B cell (primary cell): ENCODE measurements at regions not wholly inside any gene's neighbourhood (a gene's known extent, or its start where the extent isn't known, plus 50 kb on each side); places are given as distances from the start of the nearest gene placed in this dataset.

Source experiments
- ATAC-seq: fragments of 200-7000 bp; cut with Tn5 transposase; one replicate; pipeline ENCODE4 v1.10.0; 2021; ENCODE audit warnings: low read depth, mild to moderate bottlenecking, moderate number of reproducible peaks, moderate library complexity
- CTCF ChIA-PET: fragments of 350-600 bp; sonication (Branson Sonifier 250); formaldehyde crosslinking; loops from one replicate; lab custom pipeline; 2021; ENCODE audit warnings: antibody characterized with exemption, inconsistent platforms; lab: Charles Lee
- POLR2A ChIA-PET: fragments of 350-600 bp; sonication (Branson Sonifier 250); formaldehyde crosslinking; loops from one replicate; lab custom pipeline; 2021; ENCODE audit warnings: antibody characterized with exemption; lab: Charles Lee
- DNase-seq: peaks from one replicate; pipeline ENCODE4 v3.0.0; 2013
- H2AFZ ChIP-seq: 2 replicates; pipeline ENCODE4 v1.6.1; 2012; ENCODE audit warnings: mild to moderate bottlenecking, low read depth, low read length; ENCODE audit not compliant: insufficient read depth, poor library complexity, severe bottlenecking
- H3K27ac ChIP-seq, 2 donors: 1 replicate in 1 of 2; 2 replicates in 1 of 2; pipeline ENCODE4 v1.5.1; 2012 to 2013; ENCODE audit warnings: low read length in 2 of 2, mild to moderate bottlenecking in 2 of 2, moderate library complexity in 1 of 2
- H3K27me3 ChIP-seq, 4 experiments: fragments of 200-600 bp in 1 of 4; sonication (generic) in 1 of 4; replicated peaks in 1 of 4; 1 replicate in 2 of 4; 2 replicates in 2 of 4; pipeline versions ENCODE4 v1.6.1 to v1.7.0; 2013 to 2016; ENCODE audit warnings: low read length in 3 of 4, mild to moderate bottlenecking in 2 of 4, mixed read lengths in 1 of 4, moderate library complexity in 1 of 4; ENCODE audit not compliant: insufficient read depth in 4 of 4, control insufficient read depth in 3 of 4; ENCODE audit errors: control extremely low read depth in 1 of 4
- H3K36me3 ChIP-seq, 2 experiments: replicated peaks in 1 of 2; 1 replicate in 1 of 2; 2 replicates in 1 of 2; pipeline versions ENCODE4 v1.6.1 to v1.7.1; 2013; ENCODE audit warnings: low read length in 1 of 2; ENCODE audit not compliant: insufficient read depth in 2 of 2, control insufficient read depth in 1 of 2; ENCODE audit errors: control extremely low read depth in 1 of 2, extremely low read depth in 1 of 2
- H3K4me1 ChIP-seq, 2 donors: fragments of 200-600 bp in 1 of 2; sonication (generic) in 1 of 2; 1 replicate in 1 of 2; 2 replicates in 1 of 2; pipeline versions ENCODE4 v1.5.1 to v1.6.1; 2013 to 2017; ENCODE audit warnings: low read length in 2 of 2; ENCODE audit not compliant: control insufficient read depth in 2 of 2, insufficient read depth in 2 of 2
- H3K4me2 ChIP-seq: replicated peaks from 2 replicates; pipeline ENCODE3; 2012; ENCODE audit warnings: mild to moderate bottlenecking, low read depth, low read length; ENCODE audit not compliant: poor library complexity, severe bottlenecking
- H3K4me3 ChIP-seq, 5 experiments: fragments of 200-600 bp in 1 of 5; sonication (generic) in 1 of 5; 1 replicate in 3 of 5; 2 replicates in 2 of 5; pipeline versions ENCODE4 v1.5.1 to v1.7.0; 2011 to 2016; ENCODE audit warnings: low read length in 4 of 5, mild to moderate bottlenecking in 4 of 5, low read depth in 2 of 5, control low read depth in 1 of 5, moderate library complexity in 1 of 5; ENCODE audit not compliant: insufficient read depth in 1 of 5; ENCODE audit errors: control extremely low read depth in 1 of 5, extremely low read depth in 1 of 5
- H3K79me2 ChIP-seq: fragments of 200-600 bp; sonication (generic); one replicate; pipeline ENCODE4 v1.6.0; 2016; ENCODE audit warnings: low read length; ENCODE audit not compliant: control insufficient read depth, insufficient read depth
- H3K9ac ChIP-seq: fragments of 200-600 bp; sonication (generic); 2 replicates; pipeline ENCODE4 v1.6.1; 2017; ENCODE audit warnings: mild to moderate bottlenecking, low read length, moderate library complexity
- H3K9me3 ChIP-seq, 3 donors: one replicate each; pipeline versions ENCODE4 v1.6.1 to v1.7.1; 2013; ENCODE audit warnings: low read length in 2 of 3; ENCODE audit not compliant: control insufficient read depth in 2 of 3, insufficient read depth in 1 of 3; ENCODE audit errors: control extremely low read depth in 1 of 3
- H4K20me1 ChIP-seq: 2 replicates; pipeline ENCODE4 v1.6.0; 2012; ENCODE audit warnings: mild to moderate bottlenecking, low read length; ENCODE audit not compliant: insufficient read depth, control insufficient read depth, poor library complexity, severe bottlenecking
- H3K27ac Mint-ChIP-seq: one replicate; pipeline ENCODE4 v1.8.0; 2021; ENCODE audit warnings: mixed read lengths
- H3K27me3 Mint-ChIP-seq: one replicate; pipeline ENCODE4 v1.8.0; 2021; ENCODE audit warnings: mixed read lengths
- H3K4me1 Mint-ChIP-seq: one replicate; pipeline ENCODE4 v1.8.0; 2021; ENCODE audit warnings: mixed read lengths
- H3K4me3 Mint-ChIP-seq: one replicate; pipeline ENCODE4 v1.8.0; 2021; ENCODE audit warnings: mixed read lengths
- H3K9me3 Mint-ChIP-seq: one replicate; pipeline ENCODE4 v1.8.0; 2022; ENCODE audit warnings: mixed read lengths; ENCODE audit not compliant: insufficient read depth
- EZH2 ChIP-seq: IDR thresholded peaks from 2 replicates; pipeline ENCODE4 v1.6.1; 2012; ENCODE audit warnings: borderline replicate concordance, low read depth, mild to moderate bottlenecking, moderate library complexity, low read length; ENCODE audit not compliant: insufficient read depth, poor library complexity, severe bottlenecking
- WGBS: methylation state at CpG from one replicate; pipeline ENCODE4 v1.1.5; 2013; ENCODE audit warnings: missing lambda C conversion rate; ENCODE audit not compliant: insufficient coverage; 5-methylcytosine and 5-hydroxymethylcytosine counted together
- intact Hi-C: fragments of 100-400 bp; cut with micrococcal nuclease; formaldehyde crosslinking; loops from one replicate; pipeline ENCODE4 v1.10.0; 2022
- TF ChIP-seq, protein P1 (sequence below): fragments of 200-600 bp; IDR thresholded peaks from one replicate; pipeline ENCODE4 v1.8.0; 2022; ENCODE audit warnings: antibody characterized with exemption, mild to moderate bottlenecking

DNA sequence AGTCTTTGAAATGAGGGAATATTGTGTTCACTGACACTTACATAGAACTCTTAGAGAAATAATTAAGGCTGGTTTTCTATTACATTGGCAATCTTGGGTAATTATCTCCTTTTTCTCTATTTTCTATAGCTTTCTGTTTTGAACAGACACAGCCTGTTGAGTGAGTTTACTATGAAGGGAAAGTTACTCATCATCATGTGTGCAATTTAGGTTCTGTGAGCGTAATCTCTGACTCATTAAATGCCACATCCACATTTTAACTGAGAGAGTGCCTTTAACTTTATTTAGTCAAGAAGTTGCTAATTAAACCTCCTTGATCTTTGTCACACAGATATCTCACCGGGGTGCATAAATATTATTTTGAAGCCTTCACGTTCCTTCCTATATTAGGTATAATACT, 174.0 kb upstream of the SLC8A1 start:
- WGBS = no CpG with 5 or more reads among the region's 3 CpGs
- DNase-seq (no peak), ATAC-seq (no peak)
- intact Hi-C loops = no loop called here
- Histone ChIP-seq H3K27me3 (no peaks in the 10 kb centered on the region), H3K27ac (no peak overlapping the region), H3K4me1 (no peaks in the 10 kb centered on the region), H2AFZ (no peak overlapping the region), H3K4me2 (no peak overlapping the region), H4K20me1 (no peaks in the 10 kb centered on the region), H3K9me3 (no peaks in the 10 kb centered on the region), H3K9ac (no peak overlapping the region), H3K4me3 (no peak overlapping the region), H3K79me2 (no peaks in the 10 kb centered on the region), H3K36me3 (no peaks in the 10 kb centered on the region)
- no peaks in the 10 kb centered on the region for H3K4me1 Mint-ChIP-seq
- no peak overlapping the region for H3K4me3 Mint-ChIP-seq
- POLR2A ChIA-PET = no interaction called here
- H3K27ac Mint-ChIP-seq = no peak overlapping the region
- CTCF ChIA-PET = interaction anchor here (0.6 kb wide), 1 partner anchor 114 kb away, joined by 5 read pairs; no protein-coding TSS in a partner anchor
- no peaks in the 10 kb centered on the region for H3K27me3 Mint-ChIP-seq
- TF ChIP-seq, protein P1, sequence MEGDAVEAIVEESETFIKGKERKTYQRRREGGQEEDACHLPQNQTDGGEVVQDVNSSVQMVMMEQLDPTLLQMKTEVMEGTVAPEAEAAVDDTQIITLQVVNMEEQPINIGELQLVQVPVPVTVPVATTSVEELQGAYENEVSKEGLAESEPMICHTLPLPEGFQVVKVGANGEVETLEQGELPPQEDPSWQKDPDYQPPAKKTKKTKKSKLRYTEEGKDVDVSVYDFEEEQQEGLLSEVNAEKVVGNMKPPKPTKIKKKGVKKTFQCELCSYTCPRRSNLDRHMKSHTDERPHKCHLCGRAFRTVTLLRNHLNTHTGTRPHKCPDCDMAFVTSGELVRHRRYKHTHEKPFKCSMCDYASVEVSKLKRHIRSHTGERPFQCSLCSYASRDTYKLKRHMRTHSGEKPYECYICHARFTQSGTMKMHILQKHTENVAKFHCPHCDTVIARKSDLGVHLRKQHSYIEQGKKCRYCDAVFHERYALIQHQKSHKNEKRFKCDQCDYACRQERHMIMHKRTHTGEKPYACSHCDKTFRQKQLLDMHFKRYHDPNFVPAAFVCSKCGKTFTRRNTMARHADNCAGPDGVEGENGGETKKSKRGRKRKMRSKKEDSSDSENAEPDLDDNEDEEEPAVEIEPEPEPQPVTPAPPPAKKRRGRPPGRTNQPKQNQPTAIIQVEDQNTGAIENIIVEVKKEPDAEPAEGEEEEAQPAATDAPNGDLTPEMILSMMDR = no peak
- no peak for TF ChIP-seq EZH2
- H3K9me3 Mint-ChIP-seq = no peaks in the 10 kb centered on the region

DNA sequence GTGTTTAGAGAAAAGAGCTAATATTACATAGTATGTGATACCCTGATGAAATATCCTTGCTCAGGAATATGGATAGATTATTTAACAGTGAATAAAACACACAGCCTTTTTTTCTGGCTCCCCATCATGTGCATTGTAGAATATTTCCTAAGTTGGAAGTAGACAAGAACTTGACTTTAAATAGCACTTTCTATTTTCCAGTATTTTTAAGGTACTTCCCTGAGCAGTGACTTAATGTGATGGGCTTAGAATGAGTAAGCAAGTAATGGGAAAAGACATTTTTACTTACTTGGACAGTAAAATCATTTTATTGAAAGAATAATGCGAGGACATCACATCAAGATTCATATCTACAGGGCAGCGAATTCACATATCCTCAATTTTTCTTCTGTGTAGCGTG, 176.7 kb upstream of the SLC8A1 start:
- Histone ChIP-seq H3K27ac (no peak overlapping the region), H3K9ac (no peak overlapping the region), H3K4me1 (no peaks in the 10 kb centered on the region), H3K79me2 (no peaks in the 10 kb centered on the region), H3K27me3 (no peaks in the 10 kb centered on the region), H3K4me2 (no peak overlapping the region), H2AFZ (no peak overlapping the region), H3K9me3 (no peaks in the 10 kb centered on the region), H3K36me3 (no peaks in the 10 kb centered on the region), H4K20me1 (no peaks in the 10 kb centered on the region), H3K4me3 (no peak overlapping the region)
- no CpG with 5 or more reads among the region's 3 CpGs for WGBS
- intact Hi-C loops = no loop called here
- DNase-seq = no peak
- H3K27me3 Mint-ChIP-seq = no peaks in the 10 kb centered on the region
- ATAC-seq = no peak
- H3K4me1 Mint-ChIP-seq = no peaks in the 10 kb centered on the region
- no peak for TF ChIP-seq EZH2
- TF ChIP-seq, protein P1 = no peak
- no peak overlapping the region for H3K4me3 Mint-ChIP-seq
- H3K9me3 Mint-ChIP-seq = no peaks in the 10 kb centered on the region
- no peak overlapping the region for H3K27ac Mint-ChIP-seq
- CTCF ChIA-PET = no interaction called here
- POLR2A ChIA-PET = no interaction called here
